ENCODE measurements at regions not wholly inside any gene's neighbourhood (a gene's known extent, or its start where the extent isn't known, plus 50 kb on each side); places are given as distances from the start of the nearest gene placed in this dataset.

DNA sequence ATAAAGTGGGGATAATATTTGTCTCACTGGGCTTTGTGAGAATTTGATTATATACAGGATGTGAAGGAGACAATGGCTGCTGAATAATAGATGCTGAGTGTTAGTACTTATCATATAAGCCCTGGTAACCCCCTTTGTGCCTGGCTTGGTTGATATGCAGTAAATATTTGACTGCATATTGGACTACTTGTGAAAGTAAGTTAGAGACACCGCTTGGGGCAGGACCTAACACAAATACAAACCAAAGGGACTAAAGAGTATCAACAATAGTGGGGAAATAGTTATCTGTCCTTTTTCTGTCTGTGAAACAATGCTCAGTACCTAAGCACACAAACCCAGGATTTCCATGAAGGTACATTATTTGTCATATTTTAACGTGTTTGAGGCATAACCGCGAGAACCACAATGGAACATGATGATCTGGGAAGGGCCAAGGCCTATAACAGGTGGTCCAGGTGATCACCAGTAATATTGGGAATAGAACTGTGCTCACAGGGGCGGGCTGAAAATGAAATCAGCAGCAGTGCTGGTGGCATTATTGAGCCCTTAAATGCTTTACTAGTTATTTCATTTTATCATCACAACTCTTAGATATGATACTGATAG is 138.2 kb upstream of the SMARCA2 start:
- H3K4me3 ChIP-seq (ENCODE audit: low read length) = no peak overlapping the region
- no peaks in the 10 kb centered on the region for H4K20me1 ChIP-seq (ENCODE audit: low read length)
- no peak overlapping the region for H3K4me2 ChIP-seq (ENCODE audit: low read length)
- H3K79me2 ChIP-seq (ENCODE audit: low read length) = no peaks in the 10 kb centered on the region
- DNase-seq = no peak
- ATAC-seq = no peak
- no peaks in the 10 kb centered on the region for H3K9me3 ChIP-seq (ENCODE audit: low read length)
- no peaks in the 10 kb centered on the region for H3K4me1 ChIP-seq (ENCODE audit: insufficient read depth, low read length)
- H3K27ac ChIP-seq (ENCODE audit: low read length) = no peak overlapping the region
- TF ChIP-seq, protein P1, sequence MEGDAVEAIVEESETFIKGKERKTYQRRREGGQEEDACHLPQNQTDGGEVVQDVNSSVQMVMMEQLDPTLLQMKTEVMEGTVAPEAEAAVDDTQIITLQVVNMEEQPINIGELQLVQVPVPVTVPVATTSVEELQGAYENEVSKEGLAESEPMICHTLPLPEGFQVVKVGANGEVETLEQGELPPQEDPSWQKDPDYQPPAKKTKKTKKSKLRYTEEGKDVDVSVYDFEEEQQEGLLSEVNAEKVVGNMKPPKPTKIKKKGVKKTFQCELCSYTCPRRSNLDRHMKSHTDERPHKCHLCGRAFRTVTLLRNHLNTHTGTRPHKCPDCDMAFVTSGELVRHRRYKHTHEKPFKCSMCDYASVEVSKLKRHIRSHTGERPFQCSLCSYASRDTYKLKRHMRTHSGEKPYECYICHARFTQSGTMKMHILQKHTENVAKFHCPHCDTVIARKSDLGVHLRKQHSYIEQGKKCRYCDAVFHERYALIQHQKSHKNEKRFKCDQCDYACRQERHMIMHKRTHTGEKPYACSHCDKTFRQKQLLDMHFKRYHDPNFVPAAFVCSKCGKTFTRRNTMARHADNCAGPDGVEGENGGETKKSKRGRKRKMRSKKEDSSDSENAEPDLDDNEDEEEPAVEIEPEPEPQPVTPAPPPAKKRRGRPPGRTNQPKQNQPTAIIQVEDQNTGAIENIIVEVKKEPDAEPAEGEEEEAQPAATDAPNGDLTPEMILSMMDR (conservative IDR thresholded peaks at IDR 0.05; ENCODE audit: low read depth, low read length) = no peak
- TF ChIP-seq EZH2phosphoT487 (IDR thresholded peaks at IDR 0.05; ENCODE audit: borderline replicate concordance, low read length) (no peak), EZH2 (IDR thresholded peaks at IDR 0.05; ENCODE audit: low read length, unreplicated experiment) (no peak)
- POLR2A ChIA-PET (ENCODE audit: unreplicated experiment) = no interaction called here
- H3K9ac ChIP-seq (ENCODE audit: low read length) = no peak overlapping the region
- no TSS peak for BruUV-seq (replicated peaks)
- no peak overlapping the region for H2AFZ ChIP-seq (ENCODE audit: low read length)
- CTCF ChIA-PET = no interaction called here
- intact Hi-C loops (cut with micrococcal nuclease) = no loop called here
- no peaks in the 10 kb centered on the region for H3K36me3 ChIP-seq (ENCODE audit: low read depth, low read length)
- H3K27me3 ChIP-seq (ENCODE audit: low read length) = peaks cover 10% of the 10 kb centered on the region
- H3K9me2 ChIP-seq (replicated peaks; ENCODE audit: low read length) = no peaks in the 10 kb centered on the region
- no peaks in the 10 kb centered on the region for H3F3A ChIP-seq (ENCODE audit: low read length, unreplicated experiment)

DNA sequence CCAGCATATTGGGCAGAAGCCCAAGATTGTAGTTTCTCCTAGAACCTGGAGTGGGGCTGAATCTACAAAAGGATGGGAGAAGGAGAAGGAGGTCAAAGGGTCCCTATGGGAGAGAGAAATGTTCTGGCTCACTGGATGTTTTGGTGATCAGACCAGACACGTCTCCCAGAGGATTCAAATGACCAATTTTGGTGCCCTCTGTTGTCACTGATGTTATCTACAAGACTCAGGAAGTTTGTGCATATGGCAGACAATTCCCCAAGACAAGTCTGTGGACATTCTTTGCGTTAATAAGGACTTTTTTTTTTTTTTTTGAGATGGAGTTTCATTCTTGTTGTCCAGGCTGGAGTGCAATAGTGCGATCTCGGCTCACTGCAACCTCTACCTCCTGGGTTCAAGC is 137.2 kb upstream of the SMARCA2 start:
- POLR2A ChIA-PET (ENCODE audit: unreplicated experiment) = no interaction called here
- intact Hi-C loops (cut with micrococcal nuclease) = no loop called here
- Histone ChIP-seq H3K79me2 (ENCODE audit: low read length) (no peaks in the 10 kb centered on the region), H3K9me3 (ENCODE audit: low read length) (no peaks in the 10 kb centered on the region), H3K27me3 (ENCODE audit: low read length) (peaks cover 10% of the 10 kb centered on the region; the same call in 1 of the 2 replicates), H3F3A (ENCODE audit: low read length, unreplicated experiment) (no peaks in the 10 kb centered on the region), H3K9me2 (replicated peaks; ENCODE audit: low read length) (no peaks in the 10 kb centered on the region), H3K4me1 (ENCODE audit: insufficient read depth, low read length) (no peaks in the 10 kb centered on the region), H4K20me1 (ENCODE audit: low read length) (no peaks in the 10 kb centered on the region), H3K4me3 (ENCODE audit: low read length) (no peak overlapping the region), H3K4me2 (ENCODE audit: low read length) (no peak overlapping the region), H3K27ac (ENCODE audit: low read length) (no peak overlapping the region), H3K36me3 (ENCODE audit: low read depth, low read length) (no peaks in the 10 kb centered on the region), H2AFZ (ENCODE audit: low read length) (no peak overlapping the region), H3K9ac (ENCODE audit: low read length) (no peak overlapping the region)
- DNase-seq (no peak), ATAC-seq (no peak)
- CTCF ChIA-PET = no interaction called here
- TF ChIP-seq, protein P1 (conservative IDR thresholded peaks at IDR 0.05; ENCODE audit: low read depth, low read length) = no peak
- TF ChIP-seq EZH2phosphoT487 (IDR thresholded peaks at IDR 0.05; ENCODE audit: borderline replicate concordance, low read length) (no peak), EZH2 (IDR thresholded peaks at IDR 0.05; ENCODE audit: low read length, unreplicated experiment) (no peak)
- no TSS peak for BruUV-seq (replicated peaks)

DNA sequence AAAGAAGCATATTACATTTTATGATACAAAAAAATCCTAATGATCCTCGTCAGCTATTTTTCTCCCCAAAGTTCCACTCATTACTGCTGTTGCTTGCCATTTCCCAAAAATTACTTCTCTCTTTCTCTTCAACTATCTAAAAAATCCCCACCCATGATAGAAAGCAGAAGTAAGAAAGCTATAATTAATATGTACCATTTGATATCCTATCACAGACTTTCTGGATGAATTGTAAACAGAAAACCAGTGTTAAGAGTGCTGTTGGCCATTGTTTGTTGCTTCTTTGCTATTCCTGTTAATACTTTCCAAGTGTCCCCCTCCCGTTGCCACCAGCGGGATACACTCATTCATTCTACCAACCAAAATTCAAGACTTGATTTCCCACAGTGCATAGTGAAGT is 136.3 kb upstream of the SMARCA2 start:
- Histone ChIP-seq H3K4me1 (ENCODE audit: insufficient read depth, low read length) (no peaks in the 10 kb centered on the region), H3K9ac (ENCODE audit: low read length) (no peak overlapping the region), H3K36me3 (ENCODE audit: low read depth, low read length) (no peaks in the 10 kb centered on the region), H3K27ac (ENCODE audit: low read length) (no peak overlapping the region), H3K4me3 (ENCODE audit: low read length) (no peak overlapping the region), H2AFZ (ENCODE audit: low read length) (no peak overlapping the region), H3K4me2 (ENCODE audit: low read length) (no peak overlapping the region), H4K20me1 (ENCODE audit: low read length) (no peaks in the 10 kb centered on the region), H3K9me2 (replicated peaks; ENCODE audit: low read length) (no peaks in the 10 kb centered on the region), H3K79me2 (ENCODE audit: low read length) (no peaks in the 10 kb centered on the region), H3K9me3 (ENCODE audit: low read length) (no peaks in the 10 kb centered on the region), H3K27me3 (ENCODE audit: low read length) (peaks cover 10% of the 10 kb centered on the region; the same call in 1 of the 2 replicates), H3F3A (ENCODE audit: low read length, unreplicated experiment) (no peaks in the 10 kb centered on the region)
- ChIA-PET CTCF (no interaction called here), POLR2A (ENCODE audit: unreplicated experiment) (no interaction called here)
- intact Hi-C loops (cut with micrococcal nuclease) = no loop called here
- TF ChIP-seq, protein P1 (conservative IDR thresholded peaks at IDR 0.05; ENCODE audit: low read depth, low read length) = no peak
- TF ChIP-seq EZH2 (IDR thresholded peaks at IDR 0.05; ENCODE audit: low read length, unreplicated experiment) (no peak), EZH2phosphoT487 (IDR thresholded peaks at IDR 0.05; ENCODE audit: borderline replicate concordance, low read length) (no peak)
- no peak for DNase-seq
- no TSS peak for BruUV-seq (replicated peaks)
- no peak for ATAC-seq
